GM18873 (cell line): ENCODE measurements at regions not wholly inside any gene's neighbourhood (a gene's known extent, or its start where the extent isn't known, plus 50 kb on each side); places are given as distances from the start of the nearest gene placed in this dataset.
"Not testable (repeated sequence)": the region's sequence is repeated elsewhere in the genome, so short reads cannot be mapped to it uniquely, and the experiment has no call there.

Experiments used
- ATAC-seq: cut with Tn5 transposase; IDR thresholded peaks from one replicate; pipeline ENCODE4 v1.9.1; 2021; ENCODE audit warnings: mild to moderate bottlenecking, moderate library complexity, moderate number of reproducible peaks; ENCODE audit not compliant: unreplicated experiment, low FRiP score

DNA sequence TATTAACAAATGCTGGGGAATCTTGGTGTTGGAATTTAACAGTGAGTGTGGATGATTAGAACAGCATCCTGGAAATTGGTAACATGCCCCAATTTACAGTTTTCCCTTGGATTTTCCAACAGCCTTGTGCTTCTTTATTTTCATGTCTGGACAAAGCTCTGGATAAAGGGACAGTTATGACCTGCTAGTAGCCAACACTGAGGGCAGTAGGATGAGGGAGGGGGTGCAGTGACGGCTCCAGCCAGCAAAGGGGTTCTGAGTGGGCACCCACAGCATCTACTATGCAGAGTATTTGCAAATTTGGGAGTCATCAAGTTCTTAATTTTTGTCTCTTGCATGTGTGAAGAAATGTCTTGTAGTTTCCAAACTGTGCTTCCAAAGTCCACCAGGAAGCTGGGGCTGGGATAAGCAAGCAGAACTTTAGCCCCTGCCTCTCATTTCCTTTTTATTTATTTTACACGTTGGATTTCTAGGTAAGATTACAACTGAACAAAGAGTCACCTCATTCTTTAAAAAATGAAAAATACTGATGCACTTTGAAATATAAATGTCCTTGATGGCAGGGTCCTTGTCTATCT, 63.0 kb upstream of the SELENOP start:
- ATAC-seq: no peak

DNA sequence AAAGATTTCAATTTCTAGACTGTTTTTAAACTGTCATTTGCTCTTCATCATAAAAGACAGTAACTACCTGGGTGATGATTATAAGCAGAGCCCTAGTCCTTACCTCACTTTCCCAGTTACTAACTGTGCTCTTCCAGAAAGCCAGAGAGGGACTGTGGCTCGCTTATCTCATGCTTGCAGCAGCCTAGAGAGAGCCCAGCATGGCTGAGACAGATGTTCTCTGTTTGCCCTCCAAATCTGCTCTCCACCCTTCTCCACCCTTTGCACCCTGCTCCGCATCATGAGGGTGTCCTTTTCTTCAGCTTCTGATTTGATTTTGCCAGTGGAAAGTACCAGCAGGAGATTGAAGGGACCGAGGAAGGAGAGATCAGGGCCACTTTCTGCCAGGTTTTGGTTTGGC, 61.2 kb upstream of the SELENOP start:
- no peak for ATAC-seq

DNA sequence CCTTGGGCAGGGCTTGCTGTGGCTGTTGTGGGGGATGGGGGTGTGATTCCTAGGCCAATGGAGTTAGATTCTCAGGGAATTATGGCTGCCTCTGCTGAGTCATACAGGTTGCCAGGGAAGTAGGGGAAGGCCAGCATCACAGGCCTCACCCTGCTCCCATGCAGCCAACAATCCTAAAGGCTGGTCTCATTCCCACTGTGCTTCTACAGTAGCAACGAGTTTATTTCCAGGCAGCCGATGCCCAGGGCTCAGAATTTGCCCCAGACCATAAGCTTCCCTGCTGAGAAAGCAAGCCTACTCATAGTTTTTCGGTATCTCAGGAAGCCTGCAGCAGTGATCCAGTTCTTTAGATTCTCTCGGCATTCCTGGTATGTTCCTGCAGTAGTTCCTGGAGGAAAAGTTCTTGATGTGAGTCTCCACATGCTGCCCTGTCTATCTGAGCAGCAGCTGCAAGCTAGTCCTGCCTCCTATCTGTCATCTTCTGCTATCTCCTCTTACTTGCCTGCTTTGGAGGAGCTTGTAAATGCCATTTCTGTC, 59.3 kb upstream of the SELENOP start:
- ATAC-seq: no peak

DNA sequence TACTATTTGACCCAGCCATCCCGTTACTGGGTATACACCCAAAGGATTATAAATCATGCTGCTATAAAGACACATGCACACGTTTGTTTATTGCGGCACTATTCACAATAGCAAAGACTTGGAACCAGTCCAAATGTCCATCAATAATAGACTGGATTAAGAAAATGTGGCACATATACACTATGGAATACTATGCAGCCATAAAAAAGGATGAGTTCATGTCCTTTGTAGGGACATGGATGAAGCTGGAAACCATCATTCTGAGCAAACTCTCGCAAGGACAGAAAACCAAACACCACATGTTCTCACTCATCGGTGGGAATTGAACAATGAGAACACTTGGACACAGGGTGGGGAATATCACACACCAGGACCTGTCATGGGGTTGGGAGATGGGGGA, 56.7 kb upstream of the SELENOP start:
- ATAC-seq: not testable (repeated sequence)

DNA sequence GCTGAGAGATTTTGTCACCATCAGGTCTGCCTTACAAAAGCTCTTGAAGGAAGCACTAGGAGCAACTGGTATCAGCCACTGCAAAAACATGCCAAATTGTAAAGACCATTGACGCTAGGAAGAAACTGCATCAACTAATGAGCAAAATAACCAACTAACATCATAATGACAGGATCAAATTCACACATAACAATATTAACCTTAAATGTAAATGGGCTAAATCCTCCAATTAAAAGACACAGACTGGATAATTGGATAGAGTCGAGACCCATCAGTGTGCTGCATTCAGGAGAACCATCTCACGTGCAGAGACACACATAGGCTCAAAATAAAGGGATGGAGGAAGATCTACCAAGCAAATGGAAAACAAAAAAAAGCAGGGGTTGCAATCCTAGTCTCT, 53.1 kb upstream of the SELENOP start:
- ATAC-seq: not testable (repeated sequence)
